Activated CD8-positive, alpha-beta T cell treated with anti-CD3 and anti-CD28 coated beads, Interleukin-2, amount 10 ng/mL, durations not matched to agents 7 days and 5 days (primary cell): ENCODE measurements at regions not wholly inside any gene's neighbourhood (a gene's known extent, or its start where the extent isn't known, plus 50 kb on each side); places are given as distances from the start of the nearest gene placed in this dataset.

Source experiments
- ATAC-seq: fragments of 150-1000 bp; cut with Tn5 transposase; one replicate; pipeline ENCODE4 v1.10.0; 2021; ENCODE audit warnings: moderate library complexity
- CTCF ChIA-PET: fragments of 350-600 bp; sonication (Branson Sonifier 250); formaldehyde crosslinking; loops from one replicate; lab custom pipeline; 2021; ENCODE audit warnings: antibody characterized with exemption; lab: Charles Lee
- POLR2A ChIA-PET: fragments of 350-600 bp; sonication (Branson Sonifier 250); formaldehyde crosslinking; loops from one replicate; lab custom pipeline; 2021; ENCODE audit warnings: antibody characterized with exemption; lab: Charles Lee
- DNase-seq: peaks from one replicate; pipeline ENCODE4 v3.0.0-alpha.2; 2020
- H3K27ac Mint-ChIP-seq: one replicate; pipeline ENCODE4 v1.8.0; 2021; ENCODE audit warnings: mild to moderate bottlenecking, mixed read lengths
- H3K27me3 Mint-ChIP-seq: one replicate; pipeline ENCODE4 v1.8.0; 2021; ENCODE audit warnings: low read depth, mixed read lengths
- H3K36me3 Mint-ChIP-seq: one replicate; pipeline ENCODE4 v1.8.0; 2021; ENCODE audit warnings: low read depth, mixed read lengths
- H3K4me1 Mint-ChIP-seq: one replicate; pipeline ENCODE4 v1.8.0; 2021; ENCODE audit warnings: low read depth, mixed read lengths
- H3K4me3 Mint-ChIP-seq: one replicate; pipeline ENCODE4 v1.8.0; 2021; ENCODE audit warnings: mild to moderate bottlenecking, mixed read lengths
- H3K9me3 Mint-ChIP-seq: one replicate; pipeline ENCODE4 v1.8.0; 2022; ENCODE audit warnings: mixed read lengths; ENCODE audit not compliant: insufficient read depth

GRCh38 chr13:111856571-111856970 lies 210.4 kb upstream of the SOX1 start:
- DNase-seq, result no peak
- Mint-ChIP-seq H3K4me3 (no peak overlapping the region), H3K27me3 (no peaks in the 10 kb centered on the region), H3K9me3 (no peaks in the 10 kb centered on the region), H3K27ac (no peak overlapping the region), H3K36me3 (no peaks in the 10 kb centered on the region), H3K4me1 (no peaks in the 10 kb centered on the region)
- POLR2A ChIA-PET, result no interaction called here
- CTCF ChIA-PET, result no interaction called here
- no peak for ATAC-seq

- ATAC-seq (no peak), DNase-seq (no peak)
- Mint-ChIP-seq H3K9me3 (no peaks in the 10 kb centered on the region), H3K27ac (no peak overlapping the region), H3K27me3 (no peaks in the 10 kb centered on the region), H3K4me1 (no peaks in the 10 kb centered on the region), H3K4me3 (no peak overlapping the region), H3K36me3 (no peaks in the 10 kb centered on the region)
- ChIA-PET CTCF (no interaction called here), POLR2A (no interaction called here)
These were observed 209.6 kb upstream of the SOX1 start for GRCh38 chr13:111857336-111857735.

DNA sequence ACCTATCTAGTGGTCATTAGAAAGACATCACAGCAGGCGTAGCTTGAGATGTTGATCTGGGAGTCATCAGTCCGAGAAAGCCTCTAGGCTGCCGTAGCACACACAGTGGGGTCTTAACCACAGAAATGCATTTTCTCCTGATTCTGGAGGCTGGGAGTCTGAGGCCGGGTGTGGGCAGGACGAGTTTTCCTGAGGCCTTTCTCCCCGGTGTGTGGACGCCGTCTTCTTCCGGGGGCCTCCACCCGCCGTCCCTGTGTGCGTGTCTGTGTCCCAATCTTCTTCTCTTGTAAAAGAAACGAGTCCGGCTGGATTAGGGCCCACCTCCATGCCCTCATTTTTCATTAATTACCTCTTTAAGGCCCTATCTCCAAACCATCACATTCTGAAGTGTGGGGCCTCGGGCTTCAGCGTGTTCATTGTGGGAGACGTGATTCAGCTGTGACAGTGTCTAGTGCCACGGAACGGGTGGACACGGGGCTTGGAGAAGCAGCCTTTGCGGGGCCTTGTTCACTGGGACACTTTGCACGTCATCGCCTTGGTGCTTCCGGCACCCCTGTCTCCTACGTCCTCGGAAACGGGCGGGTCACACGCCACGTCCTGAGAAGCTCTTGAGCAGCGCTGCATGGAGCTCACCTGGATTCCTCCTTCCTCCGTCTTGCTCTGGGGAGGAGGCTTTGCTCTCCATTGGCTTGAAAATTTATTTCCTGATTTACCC lies 208.9 kb upstream of the SOX1 start:
- ChIA-PET CTCF (no interaction called here), POLR2A (no interaction called here)
- no peaks in the 10 kb centered on the region for H3K9me3 Mint-ChIP-seq
- H3K4me3 Mint-ChIP-seq, result no peak overlapping the region
- ATAC-seq, result no peak
- no peak for DNase-seq
- no peaks in the 10 kb centered on the region for H3K36me3 Mint-ChIP-seq
- H3K4me1 Mint-ChIP-seq, result no peaks in the 10 kb centered on the region
- H3K27me3 Mint-ChIP-seq, result no peaks in the 10 kb centered on the region
- H3K27ac Mint-ChIP-seq, result no peak overlapping the region

DNA sequence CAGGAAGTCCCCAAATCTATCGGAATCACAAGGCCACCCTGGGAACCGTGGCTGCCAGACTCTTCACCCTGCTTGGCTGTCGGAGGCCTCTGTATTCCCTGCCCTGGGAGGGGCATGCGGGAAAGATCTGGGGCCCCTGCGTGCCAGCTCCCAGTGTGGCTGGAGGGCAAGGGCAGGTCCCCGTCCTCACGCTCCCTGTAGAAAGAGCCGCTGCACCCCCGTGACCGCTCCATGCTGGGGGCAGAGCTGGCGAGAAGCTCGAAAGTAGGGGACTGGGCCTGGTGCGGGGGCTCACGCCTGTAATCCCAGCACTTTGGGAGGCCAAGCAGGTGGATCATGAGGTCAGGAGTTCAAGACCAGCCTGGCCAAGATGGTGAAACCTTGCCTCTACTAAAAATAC lies 208.4 kb upstream of the SOX1 start:
- H3K4me3 Mint-ChIP-seq, result no peak overlapping the region
- no peaks in the 10 kb centered on the region for H3K4me1 Mint-ChIP-seq

GRCh38 chr13:111859354-111860230 lies 207.4 kb upstream of the SOX1 start:
- Mint-ChIP-seq H3K4me1 (no peaks in the 10 kb centered on the region), H3K36me3 (no peaks in the 10 kb centered on the region), H3K4me3 (no peak overlapping the region), H3K27ac (no peak overlapping the region), H3K27me3 (no peaks in the 10 kb centered on the region), H3K9me3 (no peaks in the 10 kb centered on the region)
- CTCF ChIA-PET, result no interaction called here
- ATAC-seq, result no peak
- no peak for DNase-seq
- POLR2A ChIA-PET, result no interaction called here

More for the DNA sequence above, 208.4 kb upstream of the SOX1 start:
- DNase-seq (no peak), ATAC-seq (no peak)
- Mint-ChIP-seq H3K27me3 (no peaks in the 10 kb centered on the region), H3K9me3 (no peaks in the 10 kb centered on the region), H3K27ac (no peak overlapping the region), H3K36me3 (no peaks in the 10 kb centered on the region)
- CTCF ChIA-PET, result no interaction called here
- POLR2A ChIA-PET, result no interaction called here

- CTCF ChIA-PET, result no interaction called here
- DNase-seq (no peak), ATAC-seq (no peak)
- H3K27me3 Mint-ChIP-seq, result no peaks in the 10 kb centered on the region
- H3K4me3 Mint-ChIP-seq, result no peak overlapping the region
- no peaks in the 10 kb centered on the region for H3K9me3 Mint-ChIP-seq
- no peak overlapping the region for H3K27ac Mint-ChIP-seq
- POLR2A ChIA-PET, result no interaction called here
- H3K4me1 Mint-ChIP-seq, result no peaks in the 10 kb centered on the region
- no peaks in the 10 kb centered on the region for H3K36me3 Mint-ChIP-seq
These were observed 206.8 kb upstream of the SOX1 start for GRCh38 chr13:111860231-111860552.

GRCh38 chr13:111861319-111861718 lies 205.6 kb upstream of the SOX1 start:
- DNase-seq, result no peak
- no peak overlapping the region for H3K27ac Mint-ChIP-seq
- ATAC-seq, result no peak
- no peaks in the 10 kb centered on the region for H3K36me3 Mint-ChIP-seq
- H3K4me1 Mint-ChIP-seq, result no peaks in the 10 kb centered on the region
- H3K27me3 Mint-ChIP-seq, result no peaks in the 10 kb centered on the region
- ChIA-PET POLR2A (no interaction called here), CTCF (no interaction called here)
- H3K4me3 Mint-ChIP-seq, result no peak overlapping the region
- no peaks in the 10 kb centered on the region for H3K9me3 Mint-ChIP-seq

GRCh38 chr13:111861766-111862366 lies 205.1 kb upstream of the SOX1 start:
- Mint-ChIP-seq H3K27ac (no peak overlapping the region), H3K9me3 (no peaks in the 10 kb centered on the region), H3K27me3 (no peaks in the 10 kb centered on the region), H3K36me3 (no peaks in the 10 kb centered on the region), H3K4me1 (no peaks in the 10 kb centered on the region), H3K4me3 (no peak overlapping the region)
- ATAC-seq (no peak), DNase-seq (no peak)
- ChIA-PET POLR2A (no interaction called here), CTCF (no interaction called here)

- POLR2A ChIA-PET, result no interaction called here
- Mint-ChIP-seq H3K27me3 (no peaks in the 10 kb centered on the region), H3K4me3 (no peak overlapping the region), H3K9me3 (no peaks in the 10 kb centered on the region), H3K4me1 (no peaks in the 10 kb centered on the region), H3K27ac (no peak overlapping the region), H3K36me3 (no peaks in the 10 kb centered on the region)
- ATAC-seq (no peak), DNase-seq (no peak)
- CTCF ChIA-PET, result no interaction called here
These were observed 203.8 kb upstream of the SOX1 start for GRCh38 chr13:111862836-111863815.

DNA sequence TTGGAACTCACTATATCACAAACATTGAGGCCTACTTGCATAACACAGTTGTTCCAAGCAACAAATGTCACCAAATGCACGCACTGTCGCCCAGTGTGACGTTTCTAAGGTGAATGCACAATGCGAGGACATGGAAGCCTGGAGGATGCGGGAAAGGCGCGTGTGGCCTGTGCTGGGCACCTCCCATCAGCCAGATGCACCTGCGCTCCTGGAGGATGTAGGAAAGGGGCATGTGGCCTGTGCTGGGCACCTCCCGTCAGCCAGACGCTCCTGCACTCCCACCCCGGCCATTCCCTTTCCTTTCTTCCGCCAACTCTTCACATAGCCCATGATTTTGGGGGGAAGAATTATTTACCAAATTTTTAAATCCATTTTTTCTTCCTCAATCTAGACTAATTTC lies 202.4 kb upstream of the SOX1 start:
- ATAC-seq, result no peak
- ChIA-PET CTCF (no interaction called here), POLR2A (no interaction called here)
- DNase-seq, result no peak
- H3K27me3 Mint-ChIP-seq, result no peaks in the 10 kb centered on the region
- H3K9me3 Mint-ChIP-seq, result no peaks in the 10 kb centered on the region
- no peak overlapping the region for H3K27ac Mint-ChIP-seq
- no peaks in the 10 kb centered on the region for H3K4me1 Mint-ChIP-seq
- H3K4me3 Mint-ChIP-seq, result no peak overlapping the region
- H3K36me3 Mint-ChIP-seq, result no peaks in the 10 kb centered on the region

DNA sequence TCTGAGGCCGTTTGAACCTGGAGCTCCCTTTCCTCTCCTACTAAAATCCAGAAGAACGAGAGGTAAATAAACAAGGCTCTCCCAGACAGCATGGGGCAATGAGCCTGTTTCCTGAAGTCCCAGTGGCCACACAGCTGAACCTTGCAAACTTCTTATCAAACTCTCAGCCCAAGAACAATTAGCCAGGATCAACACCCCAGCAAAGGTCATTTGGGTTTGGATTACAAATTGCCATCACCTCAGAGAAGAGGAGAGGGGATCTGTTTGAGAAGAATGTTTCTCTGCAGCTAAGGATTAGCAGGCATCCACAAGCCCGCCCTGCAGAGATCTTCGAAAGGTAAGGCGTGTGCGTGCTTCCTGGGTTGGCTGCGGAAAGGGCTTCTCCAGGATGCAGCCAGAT lies 201.9 kb upstream of the SOX1 start:
- H3K27me3 Mint-ChIP-seq, result no peaks in the 10 kb centered on the region
- CTCF ChIA-PET, result no interaction called here
- ATAC-seq (no peak), DNase-seq (no peak)
- H3K4me1 Mint-ChIP-seq, result no peaks in the 10 kb centered on the region
- no peaks in the 10 kb centered on the region for H3K9me3 Mint-ChIP-seq
- H3K27ac Mint-ChIP-seq, result no peak overlapping the region
- H3K36me3 Mint-ChIP-seq, result no peaks in the 10 kb centered on the region
- POLR2A ChIA-PET, result no interaction called here
- H3K4me3 Mint-ChIP-seq, result no peak overlapping the region
